Mesendoderm (in vitro differentiated cells): ENCODE measurements at regions not wholly inside any gene's neighbourhood (a gene's known extent, or its start where the extent isn't known, plus 50 kb on each side); places are given as distances from the start of the nearest gene placed in this dataset.

Source experiments
- DNase-seq: peaks from one replicate; pipeline ENCODE4 v3.0.0; 2013
- H2AK5ac ChIP-seq: 2 replicates; pipeline ENCODE4 v1.6.1; 2013; ENCODE audit warnings: low read length, inconsistent platforms
- H2BK120ac ChIP-seq: 2 replicates; pipeline ENCODE4 v1.6.1; 2013; ENCODE audit warnings: low read depth, mild to moderate bottlenecking, low read length, moderate library complexity, mixed read lengths
- H2BK15ac ChIP-seq: replicated peaks from 2 replicates; pipeline ENCODE4 v1.6.1; 2013; ENCODE audit warnings: low read depth, mild to moderate bottlenecking, moderate library complexity
- H2BK5ac ChIP-seq: 2 replicates; pipeline ENCODE4 v1.6.1; 2013; ENCODE audit warnings: low read length, inconsistent platforms
- H3K18ac ChIP-seq: 2 replicates; pipeline ENCODE4 v1.6.1; 2013; ENCODE audit warnings: mild to moderate bottlenecking, low read length, mixed read lengths
- H3K23ac ChIP-seq: one replicate; pipeline ENCODE4 v1.6.1; 2013; ENCODE audit warnings: low read length
- H3K27ac ChIP-seq: 2 replicates; pipeline ENCODE4 v1.5.1; 2013; ENCODE audit warnings: low read depth, mild to moderate bottlenecking, inconsistent platforms, low read length, moderate library complexity
- H3K27me3 ChIP-seq: 2 replicates; pipeline ENCODE4 v1.6.1; 2013; ENCODE audit warnings: low read length, control low read depth, mild to moderate bottlenecking, inconsistent platforms; ENCODE audit not compliant: insufficient read depth, poor library complexity
- H3K36me3 ChIP-seq: 2 replicates; pipeline ENCODE4 v1.6.1; 2013; ENCODE audit warnings: low read length, inconsistent platforms; ENCODE audit not compliant: control insufficient read depth, insufficient read depth
- H3K4ac ChIP-seq: one replicate; pipeline ENCODE4 v1.6.1; 2013; ENCODE audit warnings: low read depth, mild to moderate bottlenecking, low read length, moderate library complexity
- H3K4me1 ChIP-seq: 2 replicates; pipeline ENCODE4 v1.6.1; 2013; ENCODE audit warnings: low read depth, low read length, inconsistent platforms; ENCODE audit not compliant: control insufficient read depth
- H3K4me2 ChIP-seq: 2 replicates; pipeline ENCODE4 v1.6.1; 2013; ENCODE audit warnings: low read length
- H3K4me3 ChIP-seq: 2 replicates; pipeline ENCODE4 v1.5.1; 2013; ENCODE audit warnings: mild to moderate bottlenecking, low read length
- H3K56ac ChIP-seq: one replicate; pipeline ENCODE4 v1.6.1; 2013; ENCODE audit warnings: low read length
- H3K79me1 ChIP-seq: 2 replicates; pipeline ENCODE4 v1.6.1; 2013; ENCODE audit warnings: low read length, inconsistent platforms
- H3K79me2 ChIP-seq: 2 replicates; pipeline ENCODE4 v1.6.1; 2013; ENCODE audit warnings: mild to moderate bottlenecking, low read length; ENCODE audit not compliant: control insufficient read depth, insufficient read depth
- H3K9ac ChIP-seq: 2 replicates; pipeline ENCODE4 v1.6.1; 2013; ENCODE audit warnings: low read length, inconsistent platforms
- H4K5ac ChIP-seq: one replicate; pipeline ENCODE4 v1.6.1; 2013; ENCODE audit warnings: low read length
- H4K8ac ChIP-seq: one replicate; pipeline ENCODE4 v1.6.1; 2013; ENCODE audit warnings: low read depth, mild to moderate bottlenecking, control low read depth, low read length, moderate library complexity
- WGBS: extraction: QIAGEN DNeasy Blood & Tissue Kit; methylation state at CpG from one replicate; pipeline ENCODE4 v1.1.7; 2013; ENCODE audit warnings: low lambda C conversion rate, missing lambda C conversion rate; ENCODE audit not compliant: insufficient coverage; ENCODE audit errors: extremely low coverage; 5-methylcytosine and 5-hydroxymethylcytosine counted together

DNA sequence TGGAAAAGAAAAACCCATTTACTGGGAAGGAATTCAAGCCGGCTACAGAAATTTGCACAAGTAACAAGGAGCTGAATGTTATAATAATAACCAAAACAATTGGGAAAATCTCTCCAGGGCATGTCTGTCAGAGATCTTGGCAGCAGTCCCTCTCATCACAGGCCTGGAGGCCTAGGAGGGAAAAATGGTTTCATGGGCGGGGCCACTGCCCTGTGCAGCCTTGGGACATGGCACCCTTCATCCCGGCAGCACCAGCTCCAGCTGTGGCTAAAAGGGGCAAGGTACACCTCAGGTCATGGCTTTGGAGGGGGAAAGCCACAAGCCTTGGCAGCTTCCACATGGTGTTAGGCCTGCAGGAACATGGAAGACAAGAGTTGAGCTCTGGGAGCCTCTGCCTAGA is 513.1 kb upstream of the CNKSR2 start:
- no peaks in the 10 kb centered on the region for H3K79me2 ChIP-seq
- no peak overlapping the region for H4K5ac ChIP-seq
- no peak overlapping the region for H2BK15ac ChIP-seq
- DNase-seq, result no peak
- no peak overlapping the region for H3K4me2 ChIP-seq
- H3K23ac ChIP-seq, result no peak overlapping the region
- H3K27me3 ChIP-seq, result no peaks in the 10 kb centered on the region
- no peak overlapping the region for H3K18ac ChIP-seq
- no peak overlapping the region for H3K27ac ChIP-seq
- no peak overlapping the region for H2AK5ac ChIP-seq
- WGBS, result no CpG with 5 or more reads among the region's 3 CpGs
- no peak overlapping the region for H2BK120ac ChIP-seq
- no peak overlapping the region for H4K8ac ChIP-seq
- no peak overlapping the region for H2BK5ac ChIP-seq
- no peak overlapping the region for H3K56ac ChIP-seq
- no peaks in the 10 kb centered on the region for H3K36me3 ChIP-seq
- H3K4me3 ChIP-seq, result no peak overlapping the region
- H3K4ac ChIP-seq, result no peak overlapping the region
- H3K79me1 ChIP-seq, result no peaks in the 10 kb centered on the region
- no peaks in the 10 kb centered on the region for H3K4me1 ChIP-seq
- no peak overlapping the region for H3K9ac ChIP-seq

DNA sequence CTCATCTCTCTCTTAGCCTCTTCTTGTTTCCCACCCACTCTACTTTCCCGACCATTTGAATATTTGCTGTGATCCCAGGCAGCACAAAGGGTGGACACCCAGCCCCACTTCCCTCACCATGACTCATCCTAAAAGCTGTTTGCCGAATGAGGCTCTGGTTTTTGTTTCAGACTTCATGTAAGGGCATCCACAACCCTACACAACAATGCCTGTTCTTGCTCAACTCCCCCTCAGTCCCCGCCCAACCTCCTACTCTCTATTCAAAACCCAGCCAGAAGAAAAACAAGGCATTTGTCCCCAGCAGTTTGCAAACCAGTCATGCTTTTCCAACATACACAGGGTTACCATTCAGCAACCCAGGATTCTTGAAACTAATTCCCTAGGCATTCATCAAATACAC is 516.5 kb upstream of the CNKSR2 start:
- H3K36me3 ChIP-seq, result no peaks in the 10 kb centered on the region
- no peak overlapping the region for H3K4me3 ChIP-seq
- H3K27me3 ChIP-seq, result no peaks in the 10 kb centered on the region
- no peak overlapping the region for H2AK5ac ChIP-seq
- no peak overlapping the region for H4K8ac ChIP-seq
- no CpG with 5 or more reads among the region's 3 CpGs for WGBS
- no peaks in the 10 kb centered on the region for H3K79me1 ChIP-seq
- DNase-seq, result peak; percentile 30
- no peak overlapping the region for H3K56ac ChIP-seq
- H3K27ac ChIP-seq, result no peak overlapping the region
- H3K4me1 ChIP-seq, result no peaks in the 10 kb centered on the region
- no peak overlapping the region for H3K4ac ChIP-seq
- no peak overlapping the region for H3K9ac ChIP-seq
- H3K4me2 ChIP-seq, result no peak overlapping the region
- H2BK5ac ChIP-seq, result no peak overlapping the region
- no peak overlapping the region for H4K5ac ChIP-seq
- no peak overlapping the region for H2BK120ac ChIP-seq
- H2BK15ac ChIP-seq, result no peak overlapping the region
- no peak overlapping the region for H3K18ac ChIP-seq
- H3K79me2 ChIP-seq, result no peaks in the 10 kb centered on the region
- no peak overlapping the region for H3K23ac ChIP-seq

DNA sequence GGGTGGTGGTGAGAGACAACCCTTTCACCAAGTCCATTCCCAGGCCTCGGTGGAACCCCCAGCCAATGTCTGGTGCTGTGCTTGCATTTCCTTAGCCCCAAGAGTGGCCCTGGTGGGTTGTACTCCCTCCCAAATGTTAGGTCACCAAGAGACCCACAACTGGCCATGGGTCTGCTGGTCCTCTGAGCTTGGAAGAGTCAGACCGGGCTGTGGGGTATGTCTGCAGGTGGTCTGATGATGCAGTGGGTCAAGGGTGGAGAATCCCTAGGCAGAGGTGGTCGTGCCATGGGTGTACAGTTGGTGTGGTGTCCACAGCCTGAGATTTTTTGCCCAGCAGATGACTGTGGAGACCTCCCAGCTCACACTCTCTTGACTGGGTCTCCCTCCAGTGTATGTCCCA is 535.7 kb upstream of the CNKSR2 start:
- H4K5ac ChIP-seq, result no peak overlapping the region
- H2BK15ac ChIP-seq, result no peak overlapping the region
- no peak overlapping the region for H3K9ac ChIP-seq

DNA sequence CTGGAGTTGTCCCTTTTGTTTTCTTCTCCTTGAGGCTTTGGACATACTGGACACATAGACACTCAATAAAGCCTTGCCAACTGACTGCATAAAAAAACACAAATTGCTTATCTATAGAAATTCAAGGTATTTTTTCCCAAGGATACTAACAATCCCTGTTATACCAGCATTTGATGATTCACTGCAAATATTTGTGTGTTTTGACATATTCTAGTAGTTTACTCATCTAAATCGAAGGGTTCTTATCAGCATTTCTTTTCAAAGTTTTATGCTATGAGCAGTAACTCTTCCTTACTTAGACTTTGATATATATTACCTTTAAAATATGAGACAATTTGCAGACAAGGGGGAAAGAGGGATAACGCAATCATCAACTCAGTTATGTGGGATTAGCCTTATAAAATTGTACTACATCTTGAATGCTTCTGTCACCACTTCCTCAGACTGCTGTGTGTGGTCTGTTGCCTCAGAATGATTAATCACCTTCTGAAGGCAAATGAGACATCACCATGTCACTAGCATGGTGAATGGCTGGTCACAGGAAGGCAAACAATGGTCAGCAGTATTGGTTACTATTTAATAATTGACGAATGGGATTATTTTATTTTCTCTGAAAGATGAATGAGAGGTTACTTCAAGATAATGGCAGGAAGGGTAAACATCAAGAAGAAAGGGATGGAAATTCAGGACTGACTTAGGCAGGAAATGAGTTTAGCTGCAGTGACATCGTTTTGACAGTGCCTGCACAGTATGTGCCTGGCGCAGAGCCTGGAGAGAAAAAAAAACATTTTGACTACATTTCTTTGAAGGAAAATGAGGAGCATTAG is 544.3 kb upstream of the CNKSR2 start:
- no peak for DNase-seq
- no peak overlapping the region for H3K23ac ChIP-seq
- no CpG with 5 or more reads among the region's 5 CpGs for WGBS
- H2AK5ac ChIP-seq, result no peak overlapping the region
- H3K79me2 ChIP-seq, result no peaks in the 10 kb centered on the region
- no peak overlapping the region for H4K5ac ChIP-seq
- no peaks in the 10 kb centered on the region for H3K4me1 ChIP-seq
- H2BK15ac ChIP-seq, result no peak overlapping the region
- no peaks in the 10 kb centered on the region for H3K27me3 ChIP-seq
- no peaks in the 10 kb centered on the region for H3K36me3 ChIP-seq
- H3K18ac ChIP-seq, result no peak overlapping the region
- no peak overlapping the region for H4K8ac ChIP-seq
- no peak overlapping the region for H3K9ac ChIP-seq
- H2BK120ac ChIP-seq, result no peak overlapping the region
- H3K79me1 ChIP-seq, result no peaks in the 10 kb centered on the region
- H3K27ac ChIP-seq, result no peak overlapping the region
- no peak overlapping the region for H3K56ac ChIP-seq
- no peak overlapping the region for H3K4ac ChIP-seq
- no peak overlapping the region for H2BK5ac ChIP-seq
- no peak overlapping the region for H3K4me3 ChIP-seq
- no peak overlapping the region for H3K4me2 ChIP-seq

More for the DNA sequence above, 535.7 kb upstream of the CNKSR2 start:
- H3K79me1 ChIP-seq, result no peaks in the 10 kb centered on the region
- H3K27me3 ChIP-seq, result no peaks in the 10 kb centered on the region
- H3K36me3 ChIP-seq, result no peaks in the 10 kb centered on the region
- no peak overlapping the region for H2BK120ac ChIP-seq
- H3K23ac ChIP-seq, result no peak overlapping the region
- H3K4me1 ChIP-seq, result no peaks in the 10 kb centered on the region
- H3K27ac ChIP-seq, result no peak overlapping the region
- no peak overlapping the region for H3K56ac ChIP-seq
- no CpG with 5 or more reads among the region's 3 CpGs for WGBS
- no peak overlapping the region for H3K4me3 ChIP-seq
- H3K4ac ChIP-seq, result no peak overlapping the region
- no peak overlapping the region for H2BK5ac ChIP-seq
- no peak overlapping the region for H2AK5ac ChIP-seq
- no peak overlapping the region for H3K18ac ChIP-seq
- H4K8ac ChIP-seq, result no peak overlapping the region
- H3K4me2 ChIP-seq, result no peak overlapping the region
- no peaks in the 10 kb centered on the region for H3K79me2 ChIP-seq
- DNase-seq, result no peak

DNA sequence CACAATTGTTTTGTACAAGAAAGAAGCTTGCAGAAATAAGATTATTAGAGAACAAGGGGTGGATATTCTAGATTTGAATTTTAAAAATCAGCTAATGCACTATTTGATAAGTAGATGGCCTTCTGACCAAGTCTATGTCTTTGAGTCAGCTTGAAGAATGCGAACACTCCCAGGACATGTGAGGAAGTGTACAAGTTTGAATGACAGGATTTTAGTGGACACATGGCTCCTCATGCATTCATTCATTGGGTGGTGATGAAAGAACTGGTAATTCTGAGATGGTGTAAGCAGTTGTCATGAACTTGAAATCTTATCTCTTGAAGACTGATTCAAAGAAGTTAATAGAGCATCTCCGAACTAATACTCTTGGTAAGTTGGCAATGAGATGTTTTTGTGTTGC is 548.2 kb upstream of the CNKSR2 start:
- Histone ChIP-seq H3K9ac (no peak overlapping the region), H3K4ac (no peak overlapping the region), H3K4me1 (no peaks in the 10 kb centered on the region), H2BK5ac (no peak overlapping the region), H2AK5ac (no peak overlapping the region), H2BK120ac (no peak overlapping the region), H4K5ac (no peak overlapping the region), H3K18ac (no peak overlapping the region), H3K56ac (no peak overlapping the region), H2BK15ac (no peak overlapping the region), H3K4me3 (no peak overlapping the region), H3K27ac (no peak overlapping the region), H3K4me2 (no peak overlapping the region), H3K79me2 (no peaks in the 10 kb centered on the region), H4K8ac (no peak overlapping the region), H3K79me1 (no peaks in the 10 kb centered on the region), H3K23ac (no peak overlapping the region), H3K36me3 (no peaks in the 10 kb centered on the region), H3K27me3 (no peaks in the 10 kb centered on the region)
- no CpG with 5 or more reads among the region's 2 CpGs for WGBS
- no peak for DNase-seq

DNA sequence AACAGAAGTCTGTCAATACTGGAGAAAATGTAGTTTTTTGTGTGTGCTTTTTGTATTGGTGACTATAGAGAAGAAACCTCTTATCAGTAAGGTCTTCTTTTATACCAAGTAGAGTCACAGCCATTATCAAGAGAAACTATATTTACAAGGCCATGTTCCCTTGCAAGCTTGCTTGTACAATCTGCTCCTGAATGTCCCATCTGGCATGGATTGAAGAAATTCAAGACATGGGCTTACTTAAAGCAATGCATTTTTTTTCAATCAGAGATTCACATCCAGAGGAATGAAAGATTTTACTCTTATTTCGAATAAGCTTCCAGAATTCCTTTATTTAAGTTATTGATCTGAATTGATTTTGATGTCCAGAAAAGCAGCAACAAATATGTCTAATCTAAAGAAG is 537.3 kb upstream of the RPS6KA3 start:
- Histone ChIP-seq H3K36me3 (no peaks in the 10 kb centered on the region), H3K79me2 (no peaks in the 10 kb centered on the region), H4K8ac (no peak overlapping the region), H2BK5ac (no peak overlapping the region), H3K4me1 (no peaks in the 10 kb centered on the region), H2AK5ac (no peak overlapping the region), H3K56ac (no peak overlapping the region), H4K5ac (no peak overlapping the region), H2BK120ac (no peak overlapping the region), H3K79me1 (no peaks in the 10 kb centered on the region), H3K18ac (no peak overlapping the region), H3K27me3 (no peaks in the 10 kb centered on the region), H3K9ac (no peak overlapping the region), H3K27ac (no peak overlapping the region), H3K4ac (no peak overlapping the region), H3K4me2 (no peak overlapping the region), H3K23ac (no peak overlapping the region), H2BK15ac (no peak overlapping the region), H3K4me3 (no peak overlapping the region)
- no CpG with 5 or more reads among the region's 1 CpG for WGBS
- no peak for DNase-seq
